SK-N-MC (cell line): ENCODE measurements at regions not wholly inside any gene's neighbourhood (a gene's known extent, or its start where the extent isn't known, plus 50 kb on each side); places are given as distances from the start of the nearest gene placed in this dataset.

Source experiments
- EZH2 ChIP-seq: fragments of 200-600 bp; sonication (generic); IDR thresholded peaks from one replicate; pipeline ENCODE4 v1.6.1; 2017; ENCODE audit warnings: antibody characterized with exemption
- FOXP2 ChIP-seq: optimal IDR thresholded peaks from 2 replicates; pipeline ENCODE3; 2011; ENCODE audit warnings: mild to moderate bottlenecking, moderate library complexity; ENCODE audit not compliant: insufficient read depth; ENCODE audit errors: extremely low read length, control extremely low read depth
- POLR2AphosphoS5 ChIP-seq: IDR thresholded peaks from 2 replicates; pipeline ENCODE4 v1.6.1; 2012; ENCODE audit warnings: mild to moderate bottlenecking, low read depth, low read length, borderline replicate concordance

- TF ChIP-seq POLR2AphosphoS5: no peak
- no peak for TF ChIP-seq EZH2
- TF ChIP-seq FOXP2: no peak
Measured at GRCh38 chr19:27684293-27684692, 1528.7 kb downstream of the UQCRFS1 start.
